AG09319 (cell line): ENCODE measurements at regions not wholly inside any gene's neighbourhood (a gene's known extent, or its start where the extent isn't known, plus 50 kb on each side); places are given as distances from the start of the nearest gene placed in this dataset.

Experiments
- DNase-seq: peaks from one replicate; pipeline ENCODE4 v3.0.0-alpha.2; 2010; ENCODE audit warnings: low read depth; ENCODE audit errors: extremely low read depth
- TF ChIP-seq, protein P1 (sequence below): IDR thresholded peaks from 2 replicates; pipeline ENCODE4 v1.5.1; 2011; ENCODE audit warnings: low read depth, mild to moderate bottlenecking, inconsistent platforms, low read length, moderate library complexity

DNA sequence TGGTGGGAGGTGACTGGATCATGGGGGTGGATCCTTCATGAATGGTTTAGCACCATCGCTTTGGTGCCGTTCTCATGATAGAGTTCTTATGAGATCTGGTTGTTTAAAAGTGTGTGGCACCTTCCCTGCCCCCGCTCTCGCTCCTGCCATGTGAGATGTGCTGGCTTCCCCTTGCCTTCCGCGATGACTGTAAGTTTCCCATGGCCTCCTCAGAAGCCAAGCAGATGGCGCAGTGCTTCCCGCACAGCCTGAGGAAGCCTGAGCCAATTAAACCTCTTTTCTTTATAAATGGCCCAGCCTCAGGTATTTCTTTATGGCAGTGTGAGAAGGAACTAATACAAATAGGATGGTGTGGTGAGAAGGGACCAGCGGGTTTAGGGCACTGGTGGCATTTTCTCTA lies 243.3 kb upstream of the CELF2 start:
- TF ChIP-seq, protein P1, sequence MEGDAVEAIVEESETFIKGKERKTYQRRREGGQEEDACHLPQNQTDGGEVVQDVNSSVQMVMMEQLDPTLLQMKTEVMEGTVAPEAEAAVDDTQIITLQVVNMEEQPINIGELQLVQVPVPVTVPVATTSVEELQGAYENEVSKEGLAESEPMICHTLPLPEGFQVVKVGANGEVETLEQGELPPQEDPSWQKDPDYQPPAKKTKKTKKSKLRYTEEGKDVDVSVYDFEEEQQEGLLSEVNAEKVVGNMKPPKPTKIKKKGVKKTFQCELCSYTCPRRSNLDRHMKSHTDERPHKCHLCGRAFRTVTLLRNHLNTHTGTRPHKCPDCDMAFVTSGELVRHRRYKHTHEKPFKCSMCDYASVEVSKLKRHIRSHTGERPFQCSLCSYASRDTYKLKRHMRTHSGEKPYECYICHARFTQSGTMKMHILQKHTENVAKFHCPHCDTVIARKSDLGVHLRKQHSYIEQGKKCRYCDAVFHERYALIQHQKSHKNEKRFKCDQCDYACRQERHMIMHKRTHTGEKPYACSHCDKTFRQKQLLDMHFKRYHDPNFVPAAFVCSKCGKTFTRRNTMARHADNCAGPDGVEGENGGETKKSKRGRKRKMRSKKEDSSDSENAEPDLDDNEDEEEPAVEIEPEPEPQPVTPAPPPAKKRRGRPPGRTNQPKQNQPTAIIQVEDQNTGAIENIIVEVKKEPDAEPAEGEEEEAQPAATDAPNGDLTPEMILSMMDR: no peak
- DNase-seq: no peak

DNA sequence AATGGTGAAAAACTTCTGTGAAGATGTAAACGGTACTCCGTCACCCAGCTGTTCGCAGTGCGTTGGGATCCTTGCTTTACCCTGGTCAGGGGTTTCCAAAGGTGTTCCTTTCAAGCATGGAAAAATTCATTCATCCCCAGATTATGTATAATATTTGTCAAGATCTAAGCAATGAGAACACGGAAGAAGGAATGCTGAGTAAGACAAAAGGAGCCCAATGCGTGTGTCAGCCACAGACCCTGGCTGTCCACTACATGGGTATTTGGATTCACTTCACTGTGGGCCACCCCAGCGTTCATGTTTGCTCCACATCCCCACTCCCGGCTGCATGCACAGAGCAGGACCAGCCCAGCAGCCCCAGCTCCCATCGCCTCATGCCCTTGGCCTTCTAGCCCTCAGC lies 241.3 kb upstream of the CELF2 start:
- TF ChIP-seq, protein P1: no peak
- no peak for DNase-seq

DNA sequence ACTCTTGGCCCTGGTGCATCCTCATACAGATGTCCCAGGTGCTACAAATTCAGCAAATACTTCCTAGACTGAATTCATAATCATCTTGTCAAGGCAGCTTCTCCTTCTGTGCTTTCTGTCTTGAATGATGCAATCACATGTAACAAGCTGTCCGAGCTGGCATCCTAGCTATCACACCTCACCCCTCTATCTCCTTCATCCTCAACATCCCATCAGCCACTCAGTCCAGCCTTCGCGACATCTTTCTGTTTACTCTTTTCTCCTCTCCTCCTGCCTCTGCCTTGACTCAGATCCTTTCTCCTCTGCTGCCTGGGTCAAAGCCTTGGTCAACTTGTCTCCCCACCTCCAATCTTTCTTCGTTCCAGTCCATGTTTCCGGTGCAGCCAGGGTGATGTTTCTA lies 240.4 kb upstream of the CELF2 start:
- DNase-seq: no peak
- TF ChIP-seq, protein P1: no peak

DNA sequence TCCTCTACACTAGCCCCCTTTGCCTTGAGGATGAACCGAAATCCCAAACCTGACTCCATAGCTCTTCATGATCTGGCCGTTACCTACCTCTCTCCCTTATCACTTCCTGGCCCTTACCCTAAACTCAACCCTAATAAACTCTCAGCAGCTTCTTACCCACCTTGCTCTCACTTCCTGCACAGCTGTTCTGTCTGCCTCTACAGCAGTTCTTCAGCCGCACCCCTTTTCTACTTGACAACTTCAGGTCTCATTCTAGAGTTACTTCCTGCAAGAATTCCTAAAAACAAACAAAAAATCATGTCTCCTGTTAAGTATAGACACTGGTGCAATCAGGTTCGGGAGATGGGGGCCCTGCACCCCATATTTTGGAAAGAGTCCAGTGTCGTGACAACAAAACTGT lies 239.9 kb upstream of the CELF2 start:
- DNase-seq: no peak
- TF ChIP-seq, protein P1: no peak

DNA sequence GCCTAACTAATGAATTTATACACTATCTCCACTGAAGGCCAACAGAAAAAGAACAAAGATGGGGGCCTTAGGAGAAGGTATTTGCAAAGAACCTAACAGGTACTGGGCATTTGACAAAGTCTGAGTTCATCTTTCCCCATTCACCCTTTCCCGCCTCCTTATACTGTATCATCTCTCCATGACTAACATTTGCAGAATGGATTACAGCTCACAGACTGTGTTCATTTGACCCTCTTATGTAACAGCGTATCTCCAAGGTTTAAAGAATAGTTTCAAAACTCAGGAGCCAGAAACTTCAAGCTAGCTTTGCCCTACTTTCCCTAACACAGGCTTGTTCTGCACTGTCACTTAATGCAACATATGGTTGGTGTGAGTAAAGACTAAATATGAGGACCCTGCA lies 238.7 kb upstream of the CELF2 start:
- no peak for DNase-seq
- TF ChIP-seq, protein P1: no peak

DNA sequence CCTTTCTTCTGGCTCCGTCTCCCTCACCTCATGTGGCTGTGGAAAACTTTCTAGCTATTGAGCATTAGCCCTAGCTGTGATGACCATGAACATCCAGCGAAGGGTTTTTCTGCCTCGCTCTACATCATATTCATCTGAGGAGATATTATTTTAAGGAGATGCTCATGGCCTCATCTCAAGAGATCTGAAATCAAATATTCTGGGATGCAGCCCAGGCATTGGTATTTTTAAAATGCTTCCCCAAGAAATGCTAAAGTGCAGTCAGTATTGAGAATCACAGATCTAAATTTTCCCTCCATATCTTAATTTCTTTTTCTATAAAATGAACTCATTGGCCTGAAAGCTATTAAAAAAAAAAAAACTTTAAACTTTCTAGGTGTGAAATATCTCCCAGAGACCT lies 238.2 kb upstream of the CELF2 start:
- no peak for DNase-seq
- TF ChIP-seq, protein P1: no peak

DNA sequence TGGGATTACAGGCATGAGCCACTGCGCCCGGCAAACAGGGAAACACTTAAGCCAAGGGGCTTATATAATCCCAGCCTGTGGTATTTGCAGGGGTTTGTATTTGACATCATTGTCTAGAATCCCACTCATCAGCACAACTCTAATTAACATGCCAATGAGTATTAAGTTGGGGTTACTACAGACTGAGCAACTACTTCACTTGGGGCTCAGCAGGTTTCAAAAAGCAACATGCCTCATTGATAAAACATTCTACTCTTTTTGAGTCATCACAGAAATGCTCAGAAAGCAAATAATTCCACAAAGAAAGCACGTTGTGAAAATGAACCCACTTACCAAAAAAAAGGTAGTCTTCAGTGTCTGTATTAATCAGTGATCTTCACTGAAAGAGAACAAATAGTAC lies 236.9 kb upstream of the CELF2 start:
- DNase-seq: no peak
- TF ChIP-seq, protein P1: no peak

DNA sequence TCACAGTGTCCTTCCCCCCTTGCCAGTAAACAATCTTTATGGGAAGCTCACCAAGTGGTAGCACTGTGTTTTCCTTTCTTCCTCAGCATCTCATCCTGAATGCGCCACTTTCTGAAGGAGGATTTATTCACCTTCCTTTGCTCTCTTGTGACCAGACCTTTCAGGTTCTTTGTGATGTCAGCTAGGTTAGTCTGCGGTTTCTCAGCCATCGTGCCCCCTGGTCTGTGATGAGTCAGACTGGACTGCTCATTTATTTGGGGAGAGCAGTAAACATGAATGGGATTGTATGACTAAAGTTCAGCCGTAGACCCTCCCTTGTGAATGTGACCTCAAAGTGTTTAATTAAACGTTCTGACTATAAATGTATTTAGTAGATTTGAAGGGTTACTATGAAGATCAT lies 235.1 kb upstream of the CELF2 start:
- DNase-seq: no peak
- TF ChIP-seq, protein P1: no peak
